Psoas muscle (tissue), 7 donors: ENCODE measurements at regions not wholly inside any gene's neighbourhood (a gene's known extent, or its start where the extent isn't known, plus 50 kb on each side); places are given as distances from the start of the nearest gene placed in this dataset.
"Not testable (repeated sequence)": the region's sequence is repeated elsewhere in the genome, so short reads cannot be mapped to it uniquely, and the experiment has no call there.

Experiments
- ATAC-seq, 4 donors: fragments of 200-7000 bp; cut with Tn5 transposase; one replicate each; pipeline ENCODE4 v1.9.1; 2020; ENCODE audit warnings: moderate library complexity in 3 of 4, mild to moderate bottlenecking in 2 of 4
- DNase-seq, 2 donors: peaks; one replicate each; pipeline ENCODE4 v3.0.0-alpha.2; 2020
- H3K27ac ChIP-seq: fragments of 200-600 bp; one replicate; pipeline ENCODE4 v1.8.0; 2022
- H3K27me3 ChIP-seq, 3 donors: fragments of 200-600 bp in 1 of 3; one replicate each; pipeline versions ENCODE4 v1.6.1 to v1.8.0; 2013 to 2022; ENCODE audit warnings: low read length in 2 of 3, mild to moderate bottlenecking in 2 of 3, moderate library complexity in 1 of 3; ENCODE audit not compliant: insufficient read depth in 3 of 3
- H3K36me3 ChIP-seq, 2 donors: fragments of 200-600 bp in 1 of 2; one replicate each; pipeline versions ENCODE4 v1.6.1 to v1.8.0; 2013 to 2022; ENCODE audit warnings: low read depth in 1 of 2, mild to moderate bottlenecking in 1 of 2, moderate library complexity in 1 of 2; ENCODE audit not compliant: insufficient read depth in 1 of 2
- H3K4me1 ChIP-seq: fragments of 200-600 bp; one replicate; pipeline ENCODE4 v1.8.0; 2022
- H3K4me3 ChIP-seq: fragments of 200-600 bp; one replicate; pipeline ENCODE4 v1.8.0; 2022; ENCODE audit warnings: mild to moderate bottlenecking
- H3K9me3 ChIP-seq: fragments of 200-600 bp; one replicate; pipeline ENCODE4 v1.8.0; 2022
- CTCF ChIP-seq: fragments of 200-600 bp; IDR thresholded peaks from one replicate; pipeline ENCODE4 v1.8.0; 2022; ENCODE audit warnings: antibody characterized with exemption
- WGBS, 3 donors: extraction: QIAGEN DNeasy Blood & Tissue Kit; methylation state at CpG; one replicate each; pipeline versions ENCODE4 v1.1.6 to v1.1.7; 2013; 5-methylcytosine and 5-hydroxymethylcytosine counted together
- intact Hi-C, 2 donors: fragments of 100-400 bp; cut with DNase I; formaldehyde crosslinking; loops; one replicate each; pipeline versions ENCODE4 v1.11.0 to v1.14.2; 2022
- donor health status: healthy with polysubstance abuse.
- donor health status: DM: no; HTN: no; CAD: no; lungs with moderate emphysema.
- donor health status: Bipolar disorder and iron deficiency.
- donor health status: healthy.
- donor health status: DM: yes; HTN: yes; CAD: no.
- donor health status: DM: no; HTN: no; CAD: no.
- donor health status: DM: yes; HTN: yes; CAD: no.

GRCh38 chr6:131433927-131434326, 139.1 kb upstream of the ARG1 start:
- TF ChIP-seq CTCF = no peak

DNA sequence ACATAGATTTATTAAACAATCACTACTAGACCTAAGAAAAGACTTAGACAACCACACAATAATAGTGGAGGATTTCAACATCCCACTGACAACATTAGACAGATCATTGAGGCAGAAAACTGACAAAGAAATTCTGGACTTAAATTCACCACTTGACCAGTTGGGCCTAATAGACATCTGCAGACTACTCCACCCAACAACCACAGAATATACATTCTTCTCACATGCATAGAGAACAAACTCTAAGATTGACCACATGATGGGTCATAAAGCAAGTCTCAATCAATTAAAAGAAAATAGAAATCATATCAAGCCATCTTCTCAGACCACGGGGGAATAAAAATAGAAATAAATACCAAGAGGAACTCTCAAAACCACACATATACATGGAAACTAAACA, 136.7 kb upstream of the ARG1 start:
- no peak for DNase-seq
- no peak overlapping the region for H3K4me3 ChIP-seq
- TF ChIP-seq CTCF = no peak
- no peaks in the 10 kb centered on the region for H3K36me3 ChIP-seq
- H3K9me3 ChIP-seq = no peaks in the 10 kb centered on the region
- no peak overlapping the region for H3K27ac ChIP-seq
- intact Hi-C loops = no loop called here
- no peak for ATAC-seq
- H3K4me1 ChIP-seq = no peaks in the 10 kb centered on the region
- no peaks in the 10 kb centered on the region for H3K27me3 ChIP-seq
- 78 to 93% (median 86%) methylated on average over 1 of the region's 1 CpG for WGBS, 3 donors

More at GRCh38 chr6:131433927-131434326, 139.1 kb upstream of the ARG1 start:
- Histone ChIP-seq H3K27ac (no peak overlapping the region), H3K4me1 (no peaks in the 10 kb centered on the region), H3K9me3 (no peaks in the 10 kb centered on the region), H3K36me3 (no peaks in the 10 kb centered on the region), H3K27me3 (no peaks in the 10 kb centered on the region), H3K4me3 (no peak overlapping the region)
- intact Hi-C loops = no loop called here
- WGBS, 3 donors = 44 to 59% (median 44%) methylated on average over 1 of the region's 1 CpG
- ATAC-seq (no peak), DNase-seq (no peak)

DNA sequence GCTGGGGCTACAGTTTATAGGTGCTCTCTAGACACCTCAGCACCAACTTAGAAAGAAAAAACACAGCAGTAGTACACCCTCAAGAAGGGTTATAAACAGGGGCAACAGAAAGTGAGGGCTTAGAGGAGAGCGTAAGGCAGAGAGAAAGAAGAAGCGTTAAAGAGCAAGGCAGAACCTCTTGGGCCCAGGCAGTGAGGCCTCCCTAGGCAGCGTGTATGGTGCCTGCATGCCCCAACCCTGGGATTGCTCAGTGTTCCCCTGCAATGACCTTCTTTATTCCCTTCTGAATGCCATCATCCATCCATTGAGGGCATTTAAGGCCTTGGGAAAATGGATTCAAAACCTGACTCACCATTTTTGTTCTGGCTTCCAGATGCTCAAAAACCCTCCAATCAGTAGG, 130.0 kb upstream of the ARG1 start:
- Histone ChIP-seq H3K9me3 (no peaks in the 10 kb centered on the region), H3K27me3 (no peaks in the 10 kb centered on the region), H3K4me3 (no peak overlapping the region), H3K27ac (no peak overlapping the region), H3K4me1 (no peaks in the 10 kb centered on the region), H3K36me3 (no peaks in the 10 kb centered on the region)
- TF ChIP-seq CTCF = no peak
- intact Hi-C loops = no loop called here
- ATAC-seq (no peak), DNase-seq (no peak)
- WGBS, 3 donors = 92 to 96% (median 96%) methylated on average over 3 of the region's 3 CpGs

GRCh38 chr6:131443514-131443913, 129.5 kb upstream of the ARG1 start:
- WGBS, 3 donors = 72 to 89% (median 80%) methylated on average over 3 of the region's 3 CpGs
- DNase-seq (no peak), ATAC-seq (no peak)
- Histone ChIP-seq H3K9me3 (no peaks in the 10 kb centered on the region), H3K4me1 (no peaks in the 10 kb centered on the region), H3K4me3 (no peak overlapping the region), H3K27ac (no peak overlapping the region), H3K36me3 (no peaks in the 10 kb centered on the region), H3K27me3 (no peaks in the 10 kb centered on the region)
- no peak for TF ChIP-seq CTCF
- intact Hi-C loops = no loop called here

DNA sequence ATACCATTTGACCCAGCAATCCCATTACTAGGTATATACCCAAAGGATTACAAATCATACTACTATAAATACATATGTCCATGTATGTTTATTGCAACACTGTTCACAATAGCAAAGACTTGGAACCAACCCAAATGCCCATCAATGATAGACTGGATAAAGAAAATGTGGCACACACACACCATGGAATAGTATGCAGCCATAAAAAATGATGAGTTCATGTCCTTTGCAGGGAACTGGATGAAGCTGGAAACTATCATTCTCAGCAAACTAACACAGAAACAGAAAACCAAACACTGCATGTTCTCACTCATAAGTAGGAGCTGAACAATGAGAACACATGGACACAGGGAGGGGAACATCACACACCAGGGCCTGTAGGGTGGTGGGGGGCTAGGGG, 127.7 kb upstream of the ARG1 start:
- H3K36me3 ChIP-seq, H3K27me3 ChIP-seq, H3K4me3 ChIP-seq, H3K4me1 ChIP-seq, ATAC-seq, DNase-seq, H3K27ac ChIP-seq, intact Hi-C loops, H3K9me3 ChIP-seq: not testable (repeated sequence)
